ENCODE measurements at regions not wholly inside any gene's neighbourhood (a gene's known extent, or its start where the extent isn't known, plus 50 kb on each side); places are given as distances from the start of the nearest gene placed in this dataset.

GRCh38 chr21:22813201-22813600, 1815.0 kb downstream of the NCAM2 start:
- TF ChIP-seq TAF1 (IDR thresholded peaks at IDR 0.05; ENCODE audit: borderline replicate concordance, insufficient read depth, low read length) = no peak
- TF ChIP-seq REST (IDR thresholded peaks at IDR 0.05; ENCODE audit: insufficient read depth in 1 of 2, low read depth in 2 of 2, low read length in 2 of 2) = no peak
- TF ChIP-seq POLR2AphosphoS5 (IDR thresholded peaks at IDR 0.05; ENCODE audit: low read depth, low read length) = no peak
- TF ChIP-seq SIN3A (IDR thresholded peaks at IDR 0.05; ENCODE audit: borderline replicate concordance, insufficient read depth, low read length) = no peak
- TF ChIP-seq FOXP2 (optimal IDR thresholded peaks at IDR 0.05; ENCODE audit: borderline replicate concordance, extremely low read depth, extremely low read length, insufficient read depth) = no peak

- TF ChIP-seq POLR2AphosphoS5 (IDR thresholded peaks at IDR 0.05; ENCODE audit: low read depth, low read length) (no peak), TAF1 (IDR thresholded peaks at IDR 0.05; ENCODE audit: borderline replicate concordance, insufficient read depth, low read length) (no peak), REST (IDR thresholded peaks at IDR 0.05; ENCODE audit: insufficient read depth in 1 of 2, low read depth in 2 of 2, low read length in 2 of 2) (no peak), FOXP2 (optimal IDR thresholded peaks at IDR 0.05; ENCODE audit: borderline replicate concordance, extremely low read depth, extremely low read length, insufficient read depth) (no peak), SIN3A (IDR thresholded peaks at IDR 0.05; ENCODE audit: borderline replicate concordance, insufficient read depth, low read length) (no peak)
These were observed 1829.2 kb downstream of the NCAM2 start for GRCh38 chr21:22827422-22827821.

DNA sequence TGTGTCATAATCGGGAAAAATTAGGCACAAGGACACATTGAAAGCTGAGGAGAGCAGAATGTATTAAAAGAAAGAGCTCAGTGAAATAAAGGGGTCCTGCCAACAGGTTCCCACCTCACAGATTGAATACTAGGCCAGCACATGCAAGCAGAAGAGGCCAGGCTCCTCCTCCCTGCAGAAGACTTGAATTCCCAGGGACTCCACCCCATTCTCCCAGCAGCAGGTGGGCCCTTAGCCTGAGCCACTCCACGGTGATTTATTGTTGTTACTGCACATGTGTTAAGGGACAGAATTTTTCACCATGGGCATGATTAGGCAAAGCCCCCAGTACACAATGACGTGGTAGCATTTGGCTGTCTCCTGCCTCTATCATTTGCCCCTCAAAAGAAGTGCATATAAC, 1844.7 kb downstream of the NCAM2 start:
- TF ChIP-seq REST (IDR thresholded peaks at IDR 0.05; ENCODE audit: insufficient read depth in 1 of 2, low read depth in 2 of 2, low read length in 2 of 2) = no peak
- no peak for TF ChIP-seq POLR2AphosphoS5 (IDR thresholded peaks at IDR 0.05; ENCODE audit: low read depth, low read length)
- TF ChIP-seq TAF1 (IDR thresholded peaks at IDR 0.05; ENCODE audit: borderline replicate concordance, insufficient read depth, low read length) = no peak
- TF ChIP-seq FOXP2 (optimal IDR thresholded peaks at IDR 0.05; ENCODE audit: borderline replicate concordance, extremely low read depth, extremely low read length, insufficient read depth) = no peak
- TF ChIP-seq SIN3A (IDR thresholded peaks at IDR 0.05; ENCODE audit: borderline replicate concordance, insufficient read depth, low read length) = no peak

DNA sequence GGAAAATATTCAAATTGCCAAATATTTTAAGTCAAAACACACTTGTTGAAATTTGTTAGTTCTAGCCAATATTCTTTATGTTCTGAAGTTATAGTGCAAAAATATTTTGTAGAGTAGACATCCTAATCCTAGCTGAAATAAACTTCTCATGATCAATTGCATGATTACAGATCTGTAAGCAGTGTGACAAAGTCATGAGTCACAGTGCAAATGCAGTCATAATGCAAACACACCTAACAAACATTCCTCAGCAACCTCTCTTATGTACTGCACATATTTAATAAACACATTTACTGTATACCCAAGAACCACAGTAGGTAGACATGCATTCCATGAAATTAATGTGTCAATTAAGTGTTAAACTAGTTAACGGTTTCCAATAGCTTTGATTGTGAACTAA, 1857.4 kb downstream of the NCAM2 start:
- no peak for TF ChIP-seq POLR2AphosphoS5 (IDR thresholded peaks at IDR 0.05; ENCODE audit: low read depth, low read length)

DNA sequence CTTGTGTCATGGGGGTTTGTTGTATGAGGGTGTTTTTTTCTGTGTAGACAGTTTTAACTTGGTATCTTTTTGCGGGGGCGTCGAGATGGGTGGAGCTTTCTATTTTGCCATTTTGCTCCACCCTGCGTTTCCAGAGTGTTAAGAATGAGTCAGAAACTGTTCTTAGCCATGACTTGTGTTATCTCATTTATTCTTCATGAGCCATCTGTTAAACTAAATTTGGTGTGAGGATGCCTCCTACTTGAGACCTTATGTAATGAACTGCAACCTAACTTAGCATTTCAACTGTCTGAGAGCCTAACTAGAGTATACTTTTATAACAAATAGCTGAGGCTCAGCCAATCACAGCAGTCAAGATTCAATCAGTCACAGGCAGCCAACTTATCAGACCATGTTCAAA, 1873.5 kb downstream of the NCAM2 start:
- no peak for TF ChIP-seq POLR2AphosphoS5 (IDR thresholded peaks at IDR 0.05; ENCODE audit: low read depth, low read length)
- TF ChIP-seq FOXP2 (optimal IDR thresholded peaks at IDR 0.05; ENCODE audit: borderline replicate concordance, extremely low read depth, extremely low read length, insufficient read depth) = no peak
- no peak for TF ChIP-seq SIN3A (IDR thresholded peaks at IDR 0.05; ENCODE audit: borderline replicate concordance, insufficient read depth, low read length)
- no peak for TF ChIP-seq REST (IDR thresholded peaks at IDR 0.05; ENCODE audit: insufficient read depth in 1 of 2, low read depth in 2 of 2, low read length in 2 of 2)
- TF ChIP-seq TAF1 (IDR thresholded peaks at IDR 0.05; ENCODE audit: borderline replicate concordance, insufficient read depth, low read length) = no peak
